ENCODE measurements at regions not wholly inside any gene's neighbourhood (a gene's known extent, or its start where the extent isn't known, plus 50 kb on each side); places are given as distances from the start of the nearest gene placed in this dataset.

DNA sequence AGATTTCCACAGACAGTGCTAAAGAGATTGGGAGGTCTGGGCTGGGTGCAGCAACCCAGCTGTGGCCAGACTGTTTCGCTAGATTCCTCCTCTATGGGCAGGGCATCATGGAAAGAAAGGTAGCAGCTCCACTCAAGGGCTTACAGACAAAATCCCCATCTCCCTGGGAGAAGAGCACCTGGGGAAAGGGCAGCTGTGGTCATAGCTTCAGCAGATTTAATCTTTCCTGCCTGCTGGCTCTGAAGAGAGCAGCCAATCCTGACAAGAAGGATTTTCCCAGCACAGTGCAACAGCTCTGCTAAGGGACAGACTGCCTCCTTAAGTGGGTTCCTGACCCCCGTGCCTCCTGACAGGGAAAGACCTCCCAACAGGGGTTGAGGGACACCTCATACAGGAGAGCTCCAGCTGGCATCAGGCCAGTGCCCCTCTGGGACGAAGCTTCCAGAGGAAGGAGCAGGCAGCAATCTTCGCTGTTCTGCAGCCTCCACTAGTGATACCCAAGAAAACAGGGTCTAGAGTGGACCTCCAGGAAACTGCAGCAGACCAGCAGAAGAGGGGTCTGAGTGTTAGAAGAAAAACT, 1379.3 kb upstream of the ACO1 start:
- 80% methylated on average over 4 of the region's 4 CpGs for WGBS (ENCODE audit: insufficient coverage)
- no peak overlapping the region for H3K4me3 Mint-ChIP-seq
- H3K9me3 Mint-ChIP-seq: peaks cover 17 to 21% of the 10 kb centered on the region in 2 donors

DNA sequence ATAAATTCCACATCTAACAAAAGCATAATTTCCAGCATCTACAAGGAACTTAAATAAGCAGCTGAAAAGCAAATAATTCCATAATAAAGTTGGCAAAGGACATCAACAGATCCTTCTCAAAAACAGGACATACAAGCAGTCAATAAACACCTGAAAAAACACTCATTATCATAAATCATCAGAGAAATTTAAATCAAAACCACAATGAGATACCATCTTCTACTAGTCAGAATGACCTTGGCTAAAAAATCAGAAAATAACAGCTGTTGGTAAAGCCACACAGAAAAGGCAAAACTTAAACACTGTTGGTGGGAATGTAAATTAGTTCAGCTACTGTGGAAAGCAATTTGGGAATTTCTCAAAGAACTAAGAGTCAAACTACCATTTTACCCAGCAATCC, 1371.1 kb upstream of the ACO1 start:
- Mint-ChIP-seq H3K4me1 (no peaks in the 10 kb centered on the region), H3K9me3 (peaks cover 13 to 22% of the 10 kb centered on the region in 2 donors), H3K27ac (no peak overlapping the region), H3K27me3 (ENCODE audit: low read depth in 2 of 2) (no peaks in the 10 kb centered on the region), H3K4me3 (no peak overlapping the region), H3K36me3 (no peaks in the 10 kb centered on the region)
- DNase-seq (no peak), ATAC-seq (no peak)
- H3K36me3 ChIP-seq (ENCODE audit: control insufficient read depth, insufficient read depth, low read length): no peaks in the 10 kb centered on the region
- H3K4me3 ChIP-seq (ENCODE audit: low read length): no peak overlapping the region
- no peaks in the 10 kb centered on the region for H3K27me3 ChIP-seq (ENCODE audit: control insufficient read depth, insufficient read depth, low read length)
- H3K27ac ChIP-seq (ENCODE audit: low read length): no peak overlapping the region
- intact Hi-C loops (cut with micrococcal nuclease): no loop called here
- no peaks in the 10 kb centered on the region for H3K9me3 ChIP-seq (ENCODE audit: control insufficient read depth, insufficient read depth, low read length)
- H3K4me1 ChIP-seq (ENCODE audit: control insufficient read depth, insufficient read depth, low read length): no peaks in the 10 kb centered on the region
- TF ChIP-seq, protein P1, sequence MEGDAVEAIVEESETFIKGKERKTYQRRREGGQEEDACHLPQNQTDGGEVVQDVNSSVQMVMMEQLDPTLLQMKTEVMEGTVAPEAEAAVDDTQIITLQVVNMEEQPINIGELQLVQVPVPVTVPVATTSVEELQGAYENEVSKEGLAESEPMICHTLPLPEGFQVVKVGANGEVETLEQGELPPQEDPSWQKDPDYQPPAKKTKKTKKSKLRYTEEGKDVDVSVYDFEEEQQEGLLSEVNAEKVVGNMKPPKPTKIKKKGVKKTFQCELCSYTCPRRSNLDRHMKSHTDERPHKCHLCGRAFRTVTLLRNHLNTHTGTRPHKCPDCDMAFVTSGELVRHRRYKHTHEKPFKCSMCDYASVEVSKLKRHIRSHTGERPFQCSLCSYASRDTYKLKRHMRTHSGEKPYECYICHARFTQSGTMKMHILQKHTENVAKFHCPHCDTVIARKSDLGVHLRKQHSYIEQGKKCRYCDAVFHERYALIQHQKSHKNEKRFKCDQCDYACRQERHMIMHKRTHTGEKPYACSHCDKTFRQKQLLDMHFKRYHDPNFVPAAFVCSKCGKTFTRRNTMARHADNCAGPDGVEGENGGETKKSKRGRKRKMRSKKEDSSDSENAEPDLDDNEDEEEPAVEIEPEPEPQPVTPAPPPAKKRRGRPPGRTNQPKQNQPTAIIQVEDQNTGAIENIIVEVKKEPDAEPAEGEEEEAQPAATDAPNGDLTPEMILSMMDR (IDR thresholded peaks at IDR 0.05): no peak

More for the DNA sequence above, 1379.3 kb upstream of the ACO1 start:
- no peak overlapping the region for H3K27ac ChIP-seq (ENCODE audit: low read length)
- ATAC-seq (no peak), DNase-seq (no peak)
- no peak overlapping the region for H3K4me3 ChIP-seq (ENCODE audit: low read length)
- no peaks in the 10 kb centered on the region for H3K4me1 Mint-ChIP-seq
- no peak overlapping the region for H3K27ac Mint-ChIP-seq
- H3K36me3 Mint-ChIP-seq: no peaks in the 10 kb centered on the region
- no peaks in the 10 kb centered on the region for H3K27me3 Mint-ChIP-seq (ENCODE audit: low read depth in 2 of 2)
- intact Hi-C loops (cut with micrococcal nuclease): no loop called here
- TF ChIP-seq, protein P1 (IDR thresholded peaks at IDR 0.05): no peak
- no peaks in the 10 kb centered on the region for H3K4me1 ChIP-seq (ENCODE audit: control insufficient read depth, insufficient read depth, low read length)
- peaks cover 13% of the 10 kb centered on the region for H3K9me3 ChIP-seq (ENCODE audit: control insufficient read depth, insufficient read depth, low read length)
- no peaks in the 10 kb centered on the region for H3K27me3 ChIP-seq (ENCODE audit: control insufficient read depth, insufficient read depth, low read length)
- H3K36me3 ChIP-seq (ENCODE audit: control insufficient read depth, insufficient read depth, low read length): no peaks in the 10 kb centered on the region

DNA sequence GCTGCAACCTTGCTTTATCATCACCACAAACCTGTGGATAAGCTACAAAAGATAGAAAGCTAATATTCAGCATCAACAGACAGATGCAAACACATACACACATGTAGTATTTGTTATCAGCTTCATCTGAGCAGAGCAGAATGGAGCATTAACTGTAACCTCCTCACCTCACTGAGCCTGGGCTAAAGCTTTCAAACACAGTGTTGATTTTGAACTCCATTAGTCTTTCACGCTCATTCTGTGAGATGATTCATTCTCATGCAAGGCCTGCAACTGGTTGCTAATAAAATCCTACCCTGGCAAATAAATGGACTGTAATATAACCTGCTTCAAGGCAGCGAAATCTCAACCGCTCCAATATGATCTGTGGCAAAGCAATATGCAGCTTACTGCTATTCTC, 1360.6 kb upstream of the ACO1 start:
- no peaks in the 10 kb centered on the region for H3K9me3 ChIP-seq (ENCODE audit: control insufficient read depth, insufficient read depth, low read length)
- TF ChIP-seq, protein P1 (IDR thresholded peaks at IDR 0.05): no peak
- H3K4me1 ChIP-seq (ENCODE audit: control insufficient read depth, insufficient read depth, low read length): no peaks in the 10 kb centered on the region
- Mint-ChIP-seq H3K4me1 (no peaks in the 10 kb centered on the region), H3K4me3 (no peak overlapping the region), H3K9me3 (peaks cover 12% of the 10 kb centered on the region in 2 donors), H3K27ac (no peak overlapping the region), H3K36me3 (no peaks in the 10 kb centered on the region), H3K27me3 (ENCODE audit: low read depth in 2 of 2) (no peaks in the 10 kb centered on the region)
- no peaks in the 10 kb centered on the region for H3K27me3 ChIP-seq (ENCODE audit: control insufficient read depth, insufficient read depth, low read length)
- H3K36me3 ChIP-seq (ENCODE audit: control insufficient read depth, insufficient read depth, low read length): no peaks in the 10 kb centered on the region
- no peak overlapping the region for H3K27ac ChIP-seq (ENCODE audit: low read length)
- DNase-seq: no peak
- H3K4me3 ChIP-seq (ENCODE audit: low read length): no peak overlapping the region
- intact Hi-C loops (cut with micrococcal nuclease): no loop called here
- no peak for ATAC-seq
- 81% methylated on average over 3 of the region's 3 CpGs for WGBS (ENCODE audit: insufficient coverage)

DNA sequence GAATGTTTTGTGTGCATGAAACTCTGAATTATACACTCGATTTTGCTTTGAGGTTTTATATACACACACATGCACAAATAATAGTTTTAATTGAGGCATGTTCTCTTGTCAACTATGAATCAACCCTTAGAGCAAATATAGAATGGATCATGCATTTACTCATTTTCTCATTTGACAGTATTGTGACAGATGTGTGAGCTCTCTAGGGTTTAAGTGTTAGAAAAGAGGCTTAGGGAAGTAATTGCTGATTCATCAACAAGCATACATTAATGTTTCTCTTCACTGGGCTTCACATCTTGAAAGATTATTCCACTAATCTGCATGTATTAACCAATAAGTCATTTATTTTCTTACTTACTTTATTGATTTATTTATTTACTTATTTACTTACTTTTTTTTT, 1356.8 kb upstream of the ACO1 start:
- H3K27me3 ChIP-seq (ENCODE audit: control insufficient read depth, insufficient read depth, low read length): no peaks in the 10 kb centered on the region
- H3K27ac ChIP-seq (ENCODE audit: low read length): no peak overlapping the region
- no CpG with 5 or more reads among the region's 1 CpG for WGBS (ENCODE audit: insufficient coverage)
- Mint-ChIP-seq H3K9me3 (peaks cover 0 to 3% of the 10 kb centered on the region in 2 donors), H3K27me3 (ENCODE audit: low read depth in 2 of 2) (no peaks in the 10 kb centered on the region), H3K36me3 (no peaks in the 10 kb centered on the region), H3K4me3 (no peak overlapping the region), H3K27ac (no peak overlapping the region), H3K4me1 (no peaks in the 10 kb centered on the region)
- H3K36me3 ChIP-seq (ENCODE audit: control insufficient read depth, insufficient read depth, low read length): no peaks in the 10 kb centered on the region
- DNase-seq: no peak
- intact Hi-C loops (cut with micrococcal nuclease): no loop called here
- TF ChIP-seq, protein P1 (IDR thresholded peaks at IDR 0.05): no peak
- H3K4me3 ChIP-seq (ENCODE audit: low read length): no peak overlapping the region
- H3K4me1 ChIP-seq (ENCODE audit: control insufficient read depth, insufficient read depth, low read length): no peaks in the 10 kb centered on the region
- ATAC-seq: no peak
- H3K9me3 ChIP-seq (ENCODE audit: control insufficient read depth, insufficient read depth, low read length): no peaks in the 10 kb centered on the region
